K562 (cell line): ENCODE measurements at regions not wholly inside any gene's neighbourhood (a gene's known extent, or its start where the extent isn't known, plus 50 kb on each side); places are given as distances from the start of the nearest gene placed in this dataset.

Experiments
- CHD2 ChIP-seq: IDR thresholded peaks from 2 replicates; pipeline ENCODE4 v1.6.1; 2011; ENCODE audit warnings: low read depth, low read length
- GATAD2B ChIP-seq: fragments of 450-650 bp; IDR thresholded peaks from 2 replicates; pipeline ENCODE4 v1.6.1; 2017; ENCODE audit warnings: mild to moderate bottlenecking, borderline replicate concordance
- NFE2 ChIP-seq: IDR thresholded peaks from 2 replicates; pipeline ENCODE4 v1.6.1; 2014; ENCODE audit warnings: antibody characterized with exemption, low read depth
- POLR2AphosphoS5 ChIP-seq: IDR thresholded peaks from 2 replicates; pipeline ENCODE4 v1.6.1; 2011; ENCODE audit warnings: mild to moderate bottlenecking, low read depth, low read length, moderate library complexity; ENCODE audit not compliant: control insufficient read depth, insufficient read depth
- RFX1 ChIP-seq: fragments of 450-650 bp; IDR thresholded peaks from 2 replicates; pipeline ENCODE4 v1.6.1; 2016; ENCODE audit warnings: mild to moderate bottlenecking, moderate library complexity
- TEAD4 ChIP-seq, 2 experiments: sonication (generic) in 1 of 2; formaldehyde crosslinking in 1 of 2; IDR thresholded peaks; 2 replicates each; pipeline versions ENCODE4 v1.6.1 to v1.8.0; 2012 to 2022; ENCODE audit warnings: borderline replicate concordance in 1 of 2, inconsistent platforms in 1 of 2, low read length in 1 of 2, mild to moderate bottlenecking in 1 of 2, missing genetic modification reagents in 1 of 2
- ZNF3 ChIP-seq: fragments of 250-450 bp; sonication (Bioruptor Pico); IDR thresholded peaks from 2 replicates; pipeline ENCODE4 v1.5.0; 2021; ENCODE audit warnings: mild to moderate bottlenecking, moderate library complexity
- TF ChIP-seq, protein P1 (sequence below), 2 experiments: fragments of 450-650 bp in 1 of 2; sonication (generic) in 1 of 2; formaldehyde crosslinking; conservative IDR thresholded peaks; 2 replicates each; pipeline versions ENCODE4 v1.4.0 to v1.8.1; 2020 to 2022; ENCODE audit warnings: mild to moderate bottlenecking in 1 of 2, missing genetic modification reagents in 1 of 2
- TF ChIP-seq, protein P2 (sequence below): sonication (generic); formaldehyde crosslinking; IDR thresholded peaks from 2 replicates; pipeline ENCODE4 v1.8.0; 2022; ENCODE audit warnings: mild to moderate bottlenecking, missing genetic modification reagents
- TF ChIP-seq, protein P3 (sequence below), 2 experiments: fragments of 450-650 bp; IDR thresholded peaks; 2 replicates each; pipeline ENCODE4 v1.6.1; 2016
- TF ChIP-seq, protein P4 (sequence below): fragments of 250-450 bp; sonication (Bioruptor Pico); IDR thresholded peaks from 2 replicates; pipeline ENCODE4 v1.8.0; 2021; ENCODE audit warnings: moderate library complexity, mild to moderate bottlenecking, inconsistent platforms
- TF ChIP-seq, protein P5 (sequence below): fragments of 450-650 bp; IDR thresholded peaks from 2 replicates; pipeline ENCODE4 v1.7.1; 2018; ENCODE audit warnings: mild to moderate bottlenecking, low read depth; ENCODE audit not compliant: partially characterized antibody

DNA sequence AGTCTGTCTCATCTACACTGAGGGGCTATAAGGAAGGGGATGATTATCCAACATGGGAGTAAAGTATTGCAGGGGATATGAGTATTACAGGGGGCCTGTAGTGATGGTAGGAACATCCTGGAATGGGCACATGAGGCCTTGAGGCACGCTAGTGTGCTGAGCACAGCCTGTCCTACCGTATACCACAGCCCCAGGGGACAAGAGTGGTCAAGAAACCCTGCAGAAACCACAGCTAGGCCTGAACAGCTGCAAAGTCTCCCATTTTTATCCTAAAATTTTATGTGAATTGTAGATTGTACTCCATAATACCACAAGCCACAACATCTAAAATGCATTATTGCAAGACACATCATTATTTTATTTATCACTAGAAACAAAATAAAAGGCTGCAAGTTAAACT is 136.3 kb upstream of the ASTN2 start:
- TF ChIP-seq, protein P1, sequence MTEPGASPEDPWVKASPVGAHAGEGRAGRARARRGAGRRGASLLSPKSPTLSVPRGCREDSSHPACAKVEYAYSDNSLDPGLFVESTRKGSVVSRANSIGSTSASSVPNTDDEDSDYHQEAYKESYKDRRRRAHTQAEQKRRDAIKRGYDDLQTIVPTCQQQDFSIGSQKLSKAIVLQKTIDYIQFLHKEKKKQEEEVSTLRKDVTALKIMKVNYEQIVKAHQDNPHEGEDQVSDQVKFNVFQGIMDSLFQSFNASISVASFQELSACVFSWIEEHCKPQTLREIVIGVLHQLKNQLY (CRISPR knock-in tag; conservative IDR thresholded peaks at IDR 0.05) = no peak
- no peak for TF ChIP-seq GATAD2B
- TF ChIP-seq, protein P2, sequence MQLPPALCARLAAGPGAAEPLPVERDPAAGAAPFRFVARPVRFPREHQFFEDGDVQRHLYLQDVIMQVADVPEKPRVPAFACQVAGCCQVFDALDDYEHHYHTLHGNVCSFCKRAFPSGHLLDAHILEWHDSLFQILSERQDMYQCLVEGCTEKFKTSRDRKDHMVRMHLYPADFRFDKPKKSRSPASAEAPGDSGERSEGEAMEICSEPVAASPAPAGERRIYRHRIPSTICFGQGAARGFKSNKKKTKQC = no peak
- TF ChIP-seq, protein P3, sequence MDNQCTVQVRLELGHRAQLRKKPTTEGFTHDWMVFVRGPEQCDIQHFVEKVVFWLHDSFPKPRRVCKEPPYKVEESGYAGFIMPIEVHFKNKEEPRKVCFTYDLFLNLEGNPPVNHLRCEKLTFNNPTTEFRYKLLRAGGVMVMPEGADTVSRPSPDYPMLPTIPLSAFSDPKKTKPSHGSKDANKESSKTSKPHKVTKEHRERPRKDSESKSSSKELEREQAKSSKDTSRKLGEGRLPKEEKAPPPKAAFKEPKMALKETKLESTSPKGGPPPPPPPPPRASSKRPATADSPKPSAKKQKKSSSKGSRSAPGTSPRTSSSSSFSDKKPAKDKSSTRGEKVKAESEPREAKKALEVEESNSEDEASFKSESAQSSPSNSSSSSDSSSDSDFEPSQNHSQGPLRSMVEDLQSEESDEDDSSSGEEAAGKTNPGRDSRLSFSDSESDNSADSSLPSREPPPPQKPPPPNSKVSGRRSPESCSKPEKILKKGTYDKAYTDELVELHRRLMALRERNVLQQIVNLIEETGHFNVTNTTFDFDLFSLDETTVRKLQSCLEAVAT (IDR thresholded peaks at IDR 0.05) = no peak
- TF ChIP-seq, protein P4, sequence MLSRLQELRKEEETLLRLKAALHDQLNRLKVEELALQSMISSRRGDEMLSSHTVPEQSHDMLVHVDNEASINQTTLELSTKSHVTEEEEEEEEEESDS (CRISPR knock-in tag) = no peak
- TF ChIP-seq, protein P5, sequence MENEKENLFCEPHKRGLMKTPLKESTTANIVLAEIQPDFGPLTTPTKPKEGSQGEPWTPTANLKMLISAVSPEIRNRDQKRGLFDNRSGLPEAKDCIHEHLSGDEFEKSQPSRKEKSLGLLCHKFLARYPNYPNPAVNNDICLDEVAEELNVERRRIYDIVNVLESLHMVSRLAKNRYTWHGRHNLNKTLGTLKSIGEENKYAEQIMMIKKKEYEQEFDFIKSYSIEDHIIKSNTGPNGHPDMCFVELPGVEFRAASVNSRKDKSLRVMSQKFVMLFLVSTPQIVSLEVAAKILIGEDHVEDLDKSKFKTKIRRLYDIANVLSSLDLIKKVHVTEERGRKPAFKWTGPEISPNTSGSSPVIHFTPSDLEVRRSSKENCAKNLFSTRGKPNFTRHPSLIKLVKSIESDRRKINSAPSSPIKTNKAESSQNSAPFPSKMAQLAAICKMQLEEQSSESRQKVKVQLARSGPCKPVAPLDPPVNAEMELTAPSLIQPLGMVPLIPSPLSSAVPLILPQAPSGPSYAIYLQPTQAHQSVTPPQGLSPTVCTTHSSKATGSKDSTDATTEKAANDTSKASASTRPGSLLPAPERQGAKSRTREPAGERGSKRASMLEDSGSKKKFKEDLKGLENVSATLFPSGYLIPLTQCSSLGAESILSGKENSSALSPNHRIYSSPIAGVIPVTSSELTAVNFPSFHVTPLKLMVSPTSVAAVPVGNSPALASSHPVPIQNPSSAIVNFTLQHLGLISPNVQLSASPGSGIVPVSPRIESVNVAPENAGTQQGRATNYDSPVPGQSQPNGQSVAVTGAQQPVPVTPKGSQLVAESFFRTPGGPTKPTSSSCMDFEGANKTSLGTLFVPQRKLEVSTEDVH = no peak
- no peak for TF ChIP-seq POLR2AphosphoS5
- no peak for TF ChIP-seq TEAD4 (IDR thresholded peaks at IDR 0.05; ENCODE audit: low read length)
- no peak for TF ChIP-seq TEAD4 (CRISPR knock-in tag; IDR thresholded peaks at IDR 0.05; ENCODE audit: borderline replicate concordance)
- TF ChIP-seq CHD2 = no peak
- TF ChIP-seq ZNF3 (CRISPR knock-in tag) = no peak
- no peak for TF ChIP-seq NFE2
- no peak for TF ChIP-seq RFX1
